HG03571 (cell line): ENCODE measurements at regions not wholly inside any gene's neighbourhood (a gene's known extent, or its start where the extent isn't known, plus 50 kb on each side); places are given as distances from the start of the nearest gene placed in this dataset.

Experiments used
- ATAC-seq: cut with Tn5 transposase; IDR thresholded peaks from one replicate; pipeline ENCODE4 v1.9.1; 2021; ENCODE audit not compliant: unreplicated experiment

DNA sequence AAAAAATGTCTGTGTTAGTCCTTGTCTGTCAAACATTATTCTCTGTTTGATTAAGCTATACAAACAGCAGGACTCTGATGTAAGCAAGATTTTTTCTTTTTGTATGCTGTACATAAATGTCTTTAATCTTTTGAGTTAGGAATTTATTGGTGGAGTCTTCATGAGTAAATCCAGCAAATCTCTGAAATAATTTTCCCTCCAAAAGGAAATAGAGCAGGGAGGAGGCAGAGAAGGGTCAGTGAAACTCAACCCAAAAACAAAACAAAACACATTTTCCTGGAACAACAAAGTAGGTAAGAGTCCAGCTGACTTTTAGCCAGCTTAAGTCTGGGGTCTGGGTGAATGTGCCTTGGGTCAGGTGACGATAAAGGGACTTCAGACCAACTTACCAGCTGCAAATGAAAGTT, 113.7 kb downstream of the FOXA2 start:
- no peak for ATAC-seq

DNA sequence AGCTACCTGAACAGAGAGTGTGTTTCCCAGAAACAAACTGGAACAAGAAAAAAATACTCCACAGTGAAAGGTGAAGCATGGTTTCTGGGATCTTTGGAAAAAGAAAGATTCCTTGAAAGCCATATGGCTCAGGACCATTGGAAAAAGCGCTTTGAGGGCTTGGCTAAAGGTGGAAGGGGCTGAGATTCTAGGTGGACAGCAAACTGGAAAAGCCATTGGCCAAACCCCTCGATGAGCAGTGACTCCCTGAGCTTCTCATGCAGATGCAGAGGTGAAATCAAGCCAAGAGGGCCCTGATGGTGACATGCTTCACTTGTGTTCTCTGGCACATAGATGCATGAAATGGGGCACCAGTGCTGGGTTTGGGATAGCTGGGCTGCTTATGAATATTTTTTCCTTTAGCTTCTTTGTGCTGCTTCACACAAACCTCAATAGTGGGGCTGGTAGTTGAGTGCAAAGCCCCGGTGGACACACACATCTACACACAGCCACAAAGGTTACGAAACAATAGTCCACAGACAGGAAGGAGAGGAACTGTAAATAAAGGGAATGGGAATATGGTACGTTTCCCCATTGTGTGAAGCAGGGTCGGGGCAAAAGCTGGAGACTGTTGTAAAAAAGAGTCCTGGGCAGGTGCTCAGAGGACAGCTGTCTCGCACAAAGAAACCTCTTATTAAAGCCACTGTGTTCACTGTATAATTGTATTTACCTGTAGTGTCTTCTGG, 117.8 kb downstream of the FOXA2 start:
- no peak for ATAC-seq

GRCh38 chr20:22465622-22466446, 118.5 kb downstream of the FOXA2 start:
- no peak for ATAC-seq

DNA sequence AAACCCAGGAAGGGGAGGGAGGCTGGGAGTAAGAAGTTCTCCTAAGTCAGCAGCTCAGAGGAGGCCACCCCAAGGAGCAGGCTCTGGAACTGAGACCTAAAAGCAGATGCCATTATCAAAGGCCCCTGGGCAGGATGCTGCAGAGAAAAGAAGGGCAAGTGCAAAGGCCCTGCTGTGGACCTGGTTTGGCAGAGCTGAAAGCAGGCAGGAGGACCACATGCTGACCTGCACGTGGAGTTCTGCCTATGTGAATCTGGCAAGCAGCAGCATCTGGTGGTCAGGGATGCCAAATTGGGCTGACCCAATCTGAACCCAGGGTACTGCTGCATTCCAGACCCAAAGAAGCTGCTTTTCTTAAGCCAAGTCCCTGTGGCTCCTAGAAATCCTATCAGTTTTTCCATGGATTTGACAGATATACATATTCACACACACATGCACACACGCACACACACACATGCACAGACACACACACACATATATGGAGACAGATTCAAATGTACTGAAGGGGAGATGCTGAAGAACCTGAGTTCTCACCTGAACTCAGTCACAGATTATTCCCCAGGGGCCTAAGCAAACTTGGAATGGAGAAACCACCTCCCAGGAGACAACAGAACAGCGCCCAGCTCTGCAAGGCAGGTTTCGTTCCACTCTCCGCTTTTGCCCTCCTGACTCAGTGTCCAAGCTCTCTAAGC, 119.9 kb downstream of the FOXA2 start:
- ATAC-seq, result no peak

GRCh38 chr20:22462975-22463914, 121.1 kb downstream of the FOXA2 start:
- no peak for ATAC-seq

- ATAC-seq, result no peak
Measured at GRCh38 chr20:22460803-22461202, 123.6 kb downstream of the FOXA2 start.

DNA sequence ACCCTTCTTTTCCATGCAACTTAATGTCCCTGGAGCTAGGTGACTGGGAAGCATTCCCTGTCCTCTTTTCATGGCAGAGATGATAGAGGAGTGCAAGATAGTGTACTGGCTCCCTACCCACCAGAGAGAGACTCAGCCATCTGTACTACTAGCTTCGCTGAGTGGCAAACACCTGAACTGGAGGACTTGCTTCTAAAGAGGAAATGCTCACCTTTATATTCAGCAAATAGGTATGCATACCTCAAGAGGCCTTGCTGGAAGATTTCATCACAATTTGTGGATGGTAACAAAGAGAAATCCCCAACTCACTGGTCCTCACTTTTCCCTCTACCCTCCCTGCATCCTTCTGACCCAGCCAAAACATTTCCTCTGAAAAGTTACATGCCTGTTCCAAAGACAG, 124.1 kb downstream of the FOXA2 start:
- no peak for ATAC-seq

- no peak for ATAC-seq
Measured at GRCh38 chr20:22459754-22460153, 124.6 kb downstream of the FOXA2 start.

GRCh38 chr20:22456109-22456508, 128.3 kb downstream of the FOXA2 start:
- no peak for ATAC-seq

- no peak for ATAC-seq
Measured at GRCh38 chr20:22455259-22455658, 129.1 kb downstream of the FOXA2 start.

GRCh38 chr20:22453244-22454080, 130.9 kb downstream of the FOXA2 start:
- ATAC-seq, result no peak

DNA sequence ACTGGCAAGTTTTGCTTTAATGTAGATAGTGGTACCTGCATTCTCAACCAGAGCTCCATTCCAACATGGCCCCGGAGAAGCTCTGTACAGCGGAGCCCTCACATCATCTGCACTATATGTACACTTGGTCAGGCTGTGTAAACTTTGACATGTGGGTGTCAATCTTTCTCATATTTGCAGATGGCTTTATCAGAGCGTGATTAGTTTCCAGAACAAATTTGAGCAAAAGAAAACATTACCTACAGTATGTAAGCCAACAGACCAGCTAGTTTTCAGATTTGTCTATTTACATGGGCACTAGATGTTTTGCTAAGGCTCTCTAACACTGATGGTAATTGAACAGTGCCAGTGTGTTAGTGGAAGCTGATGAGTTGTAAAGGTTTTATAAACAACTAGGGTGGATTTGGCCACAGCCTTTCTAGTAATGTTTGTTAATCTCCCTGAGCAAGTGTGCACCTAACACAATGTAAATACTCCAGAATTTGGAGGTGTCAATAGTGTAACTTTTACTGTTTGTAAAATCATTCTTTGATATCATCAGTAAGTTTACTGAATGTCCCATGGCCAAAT, 131.8 kb downstream of the FOXA2 start:
- no peak for ATAC-seq

DNA sequence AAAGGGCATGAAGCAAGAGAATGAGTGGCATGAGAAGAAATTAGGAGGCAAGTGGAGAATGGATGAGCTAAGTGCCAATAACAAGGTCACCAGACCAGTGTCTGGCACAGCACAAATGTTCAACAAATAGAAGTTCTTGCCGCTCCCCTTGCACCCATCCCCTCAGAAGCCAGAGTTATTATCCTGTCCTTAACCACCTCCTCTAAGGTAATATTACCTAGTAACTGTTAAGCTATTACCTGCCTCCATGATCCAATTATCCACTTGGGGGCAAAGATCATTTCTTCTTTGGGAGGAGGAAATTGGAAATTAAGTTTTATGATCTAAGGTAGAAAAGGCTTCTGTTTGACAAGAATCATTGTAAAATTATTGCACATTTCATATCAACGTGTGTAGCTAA, 133.8 kb downstream of the FOXA2 start:
- ATAC-seq, result no peak

DNA sequence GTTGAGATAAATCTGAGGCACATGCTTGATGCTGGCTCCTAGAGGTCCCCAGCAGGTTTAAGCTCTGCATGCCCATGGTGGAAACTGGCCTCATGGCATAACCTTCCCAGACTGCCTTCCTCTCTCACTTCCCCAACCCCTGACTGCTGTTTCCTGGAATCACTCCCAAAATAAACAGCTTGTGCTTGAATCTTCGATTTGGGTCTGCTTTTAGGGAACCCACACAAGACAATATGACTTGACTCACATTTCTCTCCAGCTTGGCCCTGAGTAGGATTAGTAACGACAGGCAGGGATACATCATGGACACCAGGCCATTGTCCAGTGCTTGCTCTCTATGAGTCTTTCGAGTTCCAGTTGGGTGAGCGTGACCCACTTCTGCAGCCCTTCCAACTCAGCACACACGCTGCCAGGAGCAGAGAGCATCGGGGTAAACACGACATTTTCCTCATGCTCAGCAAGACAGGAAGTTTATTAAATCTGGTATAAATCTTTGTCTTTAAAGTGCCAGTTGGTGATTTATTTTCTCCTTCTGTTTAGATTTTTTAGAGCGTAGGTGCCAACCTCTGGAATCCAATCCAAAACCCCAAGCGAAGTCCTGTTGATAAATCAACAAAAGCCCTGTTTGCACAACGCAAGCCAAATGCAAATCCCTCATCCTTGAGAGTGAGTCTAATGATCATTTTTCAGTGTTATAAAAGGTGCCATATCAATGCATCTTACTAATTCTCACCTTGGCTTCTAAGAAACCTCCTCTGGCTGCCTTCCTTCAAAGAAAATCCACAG, 135.0 kb downstream of the FOXA2 start:
- no peak for ATAC-seq

DNA sequence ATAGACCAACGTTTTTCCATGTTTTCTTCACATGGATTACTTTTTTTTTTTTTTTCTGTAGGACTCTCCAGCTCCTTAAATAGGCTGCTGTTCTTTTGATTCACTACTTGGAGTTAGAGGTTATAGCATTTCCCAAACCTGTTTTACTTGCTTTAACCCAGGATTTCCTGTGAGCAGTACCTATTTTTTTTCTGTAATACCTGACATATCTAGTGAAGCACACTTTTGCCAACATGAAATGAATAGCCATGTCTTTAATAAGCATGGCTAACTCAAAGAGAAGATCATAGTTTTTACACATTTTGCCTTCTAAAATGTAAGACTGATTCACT, 137.0 kb downstream of the FOXA2 start:
- no peak for ATAC-seq

DNA sequence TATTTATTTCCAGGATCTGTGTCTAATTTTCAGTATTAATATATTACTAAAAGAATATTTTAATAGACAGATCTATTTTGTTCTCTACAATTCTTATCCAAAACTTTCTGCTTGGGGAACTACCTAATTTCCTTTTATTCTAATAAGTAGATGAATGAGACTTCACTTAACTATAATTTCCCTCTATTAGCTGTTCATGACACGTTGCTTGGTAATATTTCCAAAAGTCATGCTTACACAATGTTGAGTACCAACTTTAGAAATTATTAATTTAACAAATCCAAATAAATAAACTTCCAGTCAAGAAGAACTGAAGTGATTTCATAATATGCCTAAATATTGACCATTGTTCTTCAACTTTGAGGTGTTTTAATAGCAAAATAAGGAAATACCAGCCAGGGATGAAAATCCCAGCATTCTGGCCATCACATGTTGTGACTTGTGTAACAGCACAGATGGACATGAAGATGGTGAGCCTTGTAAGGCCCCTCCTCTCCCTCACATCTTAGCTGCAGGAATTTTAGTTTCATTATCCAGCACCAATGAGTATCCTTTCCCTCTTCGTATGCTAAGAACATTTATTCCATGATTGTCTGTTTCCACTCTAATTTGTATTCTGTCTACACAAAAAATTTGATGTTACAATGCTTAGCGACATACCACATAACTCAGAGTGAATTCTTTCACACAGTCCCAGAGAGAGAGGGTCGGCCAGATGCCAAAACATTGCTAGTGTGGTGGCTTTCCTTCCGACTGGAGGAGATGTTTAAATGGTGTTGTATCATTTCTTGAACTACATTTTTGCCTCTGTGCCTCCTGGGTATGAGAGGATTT, 137.5 kb downstream of the FOXA2 start:
- no peak for ATAC-seq

- ATAC-seq, result no peak
Measured at GRCh38 chr20:22442318-22442717, 142.1 kb downstream of the FOXA2 start.

- ATAC-seq, result no peak
Measured at GRCh38 chr20:22438926-22439325, 145.4 kb downstream of the FOXA2 start.
